Suprapubic skin (tissue), 4 donors: ENCODE measurements at regions not wholly inside any gene's neighbourhood (a gene's known extent, or its start where the extent isn't known, plus 50 kb on each side); places are given as distances from the start of the nearest gene placed in this dataset.

Experiments
- DNase-seq, 2 donors: peaks; one replicate each; pipeline ENCODE4 v3.0.0-alpha.2; 2019; ENCODE audit warnings: low spot score in 2 of 2
- H3K27ac ChIP-seq: fragments of 200-600 bp; sonication (generic); one replicate; pipeline ENCODE4 v1.5.1; 2019
- H3K27me3 ChIP-seq: fragments of 200-600 bp; sonication (generic); one replicate; pipeline ENCODE4 v1.5.1; 2019
- H3K36me3 ChIP-seq: fragments of 200-600 bp; sonication (generic); one replicate; pipeline ENCODE4 v1.5.1; 2019
- H3K4me1 ChIP-seq: fragments of 200-600 bp; sonication (generic); one replicate; pipeline ENCODE4 v1.5.1; 2019
- H3K4me3 ChIP-seq: fragments of 200-600 bp; sonication (generic); one replicate; pipeline ENCODE4 v1.5.1; 2019; ENCODE audit warnings: mild to moderate bottlenecking
- H3K9me3 ChIP-seq: fragments of 200-600 bp; sonication (generic); one replicate; pipeline ENCODE4 v1.5.1; 2019
- CTCF ChIP-seq, 2 donors: fragments of 200-600 bp in 1 of 2; fragments of 450-650 bp in 1 of 2; sonication (generic) in 1 of 2; IDR thresholded peaks; one replicate each; pipeline ENCODE4 v1.5.1; 2016 to 2019; ENCODE audit warnings: antibody characterized with exemption in 2 of 2, mild to moderate bottlenecking in 1 of 2, moderate library complexity in 1 of 2
- EP300 ChIP-seq: sonication (generic); formaldehyde crosslinking; IDR thresholded peaks from one replicate; pipeline ENCODE4 v1.6.1; 2017; ENCODE audit warnings: antibody characterized with exemption
- POLR2A ChIP-seq, 2 donors: fragments of 450-650 bp; IDR thresholded peaks; one replicate each; pipeline ENCODE4 v1.6.1; 2017; ENCODE audit warnings: antibody characterized with exemption in 2 of 2, mild to moderate bottlenecking in 2 of 2, moderate library complexity in 2 of 2
- POLR2AphosphoS5 ChIP-seq, 3 donors: sonication (generic); formaldehyde crosslinking; IDR thresholded peaks; one replicate each; pipeline ENCODE4 v1.6.1; 2017; ENCODE audit warnings: antibody characterized with exemption in 3 of 3
- WGBS: methylation state at CpG from one replicate; pipeline ENCODE4 v1.1.5; 2018; 5-methylcytosine and 5-hydroxymethylcytosine counted together

GRCh38 chr6:148616841-148617240 is 130.0 kb upstream of the UST start:
- WGBS = 53% methylated on average over 3 of the region's 3 CpGs
- TF ChIP-seq EP300 (no peak), POLR2AphosphoS5 (IDR thresholded peaks at IDR 0.05) (peak in 1 of 3 donors; percentile 55)
- no peak for DNase-seq
- H3K4me1 ChIP-seq = peaks cover 1% of the 10 kb centered on the region
- H3K27me3 ChIP-seq = no peaks in the 10 kb centered on the region
- H3K27ac ChIP-seq = no peak overlapping the region
- no peaks in the 10 kb centered on the region for H3K9me3 ChIP-seq
- H3K36me3 ChIP-seq = no peaks in the 10 kb centered on the region
- H3K4me3 ChIP-seq = no peak overlapping the region

GRCh38 chr6:148617530-148617929 is 129.3 kb upstream of the UST start:
- H3K4me1 ChIP-seq = no peaks in the 10 kb centered on the region
- no peak overlapping the region for H3K27ac ChIP-seq
- no peak for DNase-seq
- no peak overlapping the region for H3K4me3 ChIP-seq
- H3K9me3 ChIP-seq = no peaks in the 10 kb centered on the region
- WGBS = 87% methylated on average over 4 of the region's 4 CpGs
- no peaks in the 10 kb centered on the region for H3K27me3 ChIP-seq
- no peak for TF ChIP-seq POLR2A (IDR thresholded peaks at IDR 0.05)
- no peak for TF ChIP-seq CTCF (IDR thresholded peaks at IDR 0.05)
- TF ChIP-seq EP300 = no peak
- TF ChIP-seq POLR2AphosphoS5 (IDR thresholded peaks at IDR 0.05) = no peak
- no peaks in the 10 kb centered on the region for H3K36me3 ChIP-seq

DNA sequence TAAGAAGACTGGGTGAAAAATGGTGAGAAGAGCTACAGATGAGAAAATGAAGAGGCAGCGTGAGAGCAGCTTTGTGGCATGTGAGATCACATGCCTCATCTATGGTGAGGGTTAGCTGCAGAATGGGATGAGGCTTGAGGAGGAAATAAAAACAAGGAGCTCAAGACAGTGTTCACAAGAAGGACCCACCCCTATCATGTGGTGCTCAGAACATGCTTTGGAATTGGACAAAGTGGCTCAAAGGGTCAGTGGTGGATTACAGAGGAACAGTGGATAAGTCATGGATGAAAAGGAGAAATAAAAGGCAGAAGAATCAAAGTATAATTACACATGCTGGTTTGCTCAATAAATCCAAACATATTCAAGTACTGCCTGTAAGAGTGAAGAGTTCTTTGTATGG is 126.9 kb upstream of the UST start:
- no peaks in the 10 kb centered on the region for H3K9me3 ChIP-seq
- 95% methylated on average over 1 of the region's 1 CpG for WGBS
- H3K4me1 ChIP-seq = peaks cover 8% of the 10 kb centered on the region
- no peak overlapping the region for H3K4me3 ChIP-seq
- no peak for DNase-seq
- H3K27ac ChIP-seq = no peak overlapping the region
- no peaks in the 10 kb centered on the region for H3K36me3 ChIP-seq
- H3K27me3 ChIP-seq = no peaks in the 10 kb centered on the region
- TF ChIP-seq EP300 (no peak), CTCF (IDR thresholded peaks at IDR 0.05) (no peak), POLR2AphosphoS5 (IDR thresholded peaks at IDR 0.05) (no peak), POLR2A (IDR thresholded peaks at IDR 0.05) (no peak)

- TF ChIP-seq POLR2A (IDR thresholded peaks at IDR 0.05) (no peak), POLR2AphosphoS5 (IDR thresholded peaks at IDR 0.05) (no peak)
- Histone ChIP-seq H3K27me3 (no peaks in the 10 kb centered on the region), H3K36me3 (no peaks in the 10 kb centered on the region), H3K27ac (no peak overlapping the region), H3K4me1 (peaks cover 8% of the 10 kb centered on the region), H3K9me3 (no peaks in the 10 kb centered on the region), H3K4me3 (no peak overlapping the region)
- DNase-seq = no peak
- 81% methylated on average over 5 of the region's 5 CpGs for WGBS
Observed at GRCh38 chr6:148620579-148621298, 126.1 kb upstream of the UST start.

DNA sequence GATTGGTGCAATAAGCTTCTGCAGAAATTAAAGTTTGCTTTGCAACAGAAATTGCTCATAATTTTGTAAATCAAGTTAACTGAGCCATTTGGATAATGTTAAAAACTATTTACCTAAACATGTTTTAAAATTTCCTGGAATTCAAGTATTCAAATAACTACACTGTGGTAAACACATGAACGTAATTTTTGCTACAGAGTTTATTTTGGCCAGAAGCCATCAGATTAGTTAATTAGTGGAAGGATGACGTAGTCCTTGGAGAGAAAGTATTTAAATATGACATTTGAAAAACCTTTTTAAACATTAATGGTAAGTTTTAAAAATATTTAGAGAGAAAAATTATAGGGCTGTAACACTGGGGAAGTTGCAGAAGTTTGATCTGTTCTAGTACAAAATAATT is 121.2 kb upstream of the UST start:
- no peak overlapping the region for H3K27ac ChIP-seq
- no peaks in the 10 kb centered on the region for H3K36me3 ChIP-seq
- no peak for DNase-seq
- no peak overlapping the region for H3K4me3 ChIP-seq
- 17% methylated on average over 2 of the region's 2 CpGs for WGBS
- no peaks in the 10 kb centered on the region for H3K9me3 ChIP-seq
- no peaks in the 10 kb centered on the region for H3K27me3 ChIP-seq
- TF ChIP-seq POLR2AphosphoS5 (IDR thresholded peaks at IDR 0.05) (no peak), EP300 (no peak), POLR2A (IDR thresholded peaks at IDR 0.05) (no peak), CTCF (IDR thresholded peaks at IDR 0.05) (no peak)
- peaks cover 8% of the 10 kb centered on the region for H3K4me1 ChIP-seq

GRCh38 chr6:148628251-148628650 is 118.6 kb upstream of the UST start:
- no peaks in the 10 kb centered on the region for H3K27me3 ChIP-seq
- no peak for TF ChIP-seq CTCF (IDR thresholded peaks at IDR 0.05)
- no peak for TF ChIP-seq POLR2AphosphoS5 (IDR thresholded peaks at IDR 0.05)
- no peak for TF ChIP-seq POLR2A (IDR thresholded peaks at IDR 0.05)
- TF ChIP-seq EP300 = no peak

More at GRCh38 chr6:148628251-148628650, 118.6 kb upstream of the UST start:
- no peaks in the 10 kb centered on the region for H3K9me3 ChIP-seq
- H3K4me3 ChIP-seq = no peak overlapping the region
- H3K36me3 ChIP-seq = no peaks in the 10 kb centered on the region
- no peak for DNase-seq
- peaks cover 8% of the 10 kb centered on the region for H3K4me1 ChIP-seq
- no peak overlapping the region for H3K27ac ChIP-seq
